Activated T-cell treated with anti-CD3 and anti-CD28 coated beads, Interleukin-2, amount 50 U/mL, for 1 hour (primary cell): ENCODE measurements at regions not wholly inside any gene's neighbourhood (a gene's known extent, or its start where the extent isn't known, plus 50 kb on each side); places are given as distances from the start of the nearest gene placed in this dataset.
A peak's percentile ranks its signal among the peaks of the same experiment; 100 is the strongest.
"Not testable (repeated sequence)": the region's sequence is repeated elsewhere in the genome, so short reads cannot be mapped to it uniquely, and the experiment has no call there.

Experiments used
- DNase-seq: peaks from one replicate; pipeline ENCODE4 v3.0.0-alpha.2; 2020

DNA sequence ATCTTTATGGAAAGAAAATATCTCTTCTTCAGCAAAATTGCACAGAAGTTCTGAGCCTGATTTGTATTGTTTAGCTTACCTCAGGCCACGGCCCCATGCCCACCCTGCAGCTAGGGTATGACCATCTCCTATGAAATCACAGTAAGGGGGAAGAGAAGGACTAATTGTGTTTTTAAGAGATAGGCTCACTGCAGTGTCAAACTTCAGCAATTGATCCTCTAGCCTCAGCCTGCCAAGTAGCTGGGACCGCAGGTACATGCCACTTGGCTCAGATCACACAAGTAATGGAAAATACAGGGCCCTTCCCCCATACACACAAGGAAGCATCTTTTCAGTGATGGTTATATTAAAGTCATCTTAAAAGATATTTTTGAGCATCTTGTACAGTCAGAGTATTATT, 60.0 kb downstream of the DMAC1 start:
- no peak for DNase-seq

DNA sequence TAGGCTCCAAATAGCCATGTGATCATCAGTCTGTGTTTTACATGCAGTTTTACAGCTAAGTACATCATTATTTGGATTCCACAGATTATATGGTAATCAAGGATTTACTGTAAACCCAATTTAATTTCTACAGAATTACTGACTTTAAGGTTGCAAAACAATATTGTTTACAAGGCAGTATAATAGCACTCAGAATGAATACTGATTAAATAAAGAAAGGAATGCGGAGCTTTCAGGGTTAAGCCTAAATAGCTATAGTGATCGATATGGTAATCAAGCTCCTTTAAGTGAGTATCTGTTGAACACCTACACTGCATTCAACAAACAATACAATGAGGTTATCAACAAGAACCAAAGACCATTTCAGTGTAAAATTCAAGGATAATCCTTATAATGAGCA, 64.3 kb downstream of the DMAC1 start:
- no peak for DNase-seq

DNA sequence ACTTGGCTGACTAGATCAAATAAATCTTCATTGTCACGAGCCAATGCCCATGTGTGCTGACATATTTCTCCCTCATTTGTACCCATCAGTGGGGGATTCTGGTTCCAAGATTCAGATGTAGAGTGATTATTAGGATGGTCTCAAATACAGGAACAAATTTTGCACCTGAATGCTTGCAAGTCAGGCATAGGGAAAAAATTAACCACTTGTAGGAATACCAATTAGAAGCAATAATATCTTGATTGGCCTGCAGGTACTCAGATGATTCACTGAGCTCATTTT, 69.5 kb downstream of the DMAC1 start:
- DNase-seq, result no peak

DNA sequence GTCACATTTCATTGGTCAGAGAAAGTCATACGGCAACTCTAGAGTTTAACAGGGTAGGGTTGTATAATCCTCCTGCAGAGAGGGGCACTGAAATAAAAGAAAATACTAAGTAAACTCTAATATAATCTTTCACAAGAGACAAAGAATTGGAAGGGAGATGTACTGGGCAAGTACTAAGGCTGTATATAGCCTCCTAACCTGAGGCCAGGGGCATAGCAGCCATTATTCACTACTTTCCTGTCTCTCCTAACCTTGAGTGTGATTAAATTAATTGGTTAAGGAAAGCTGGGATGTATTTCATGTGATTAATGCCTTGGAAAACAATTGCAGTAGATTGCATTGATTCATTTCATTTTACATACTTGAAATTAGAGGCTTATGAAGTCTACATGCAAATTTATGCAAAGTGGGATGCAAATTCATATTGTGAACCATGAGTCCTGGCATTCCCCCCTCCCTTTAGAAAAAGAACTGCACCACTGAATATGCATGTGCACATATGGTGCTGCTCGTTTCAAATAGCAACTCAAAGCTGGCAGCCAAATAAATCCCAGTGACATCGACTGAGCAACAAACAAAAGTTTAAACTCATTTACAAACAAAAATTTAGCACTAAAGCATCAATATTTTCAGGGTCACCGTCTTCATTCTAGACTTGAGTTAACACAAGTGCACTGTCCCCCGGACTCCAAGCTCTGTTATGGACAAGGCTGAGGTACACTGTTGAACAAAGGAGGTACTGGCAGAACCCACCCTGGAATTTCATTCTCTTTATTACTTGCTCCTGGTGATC, 70.0 kb downstream of the DMAC1 start:
- DNase-seq, result no peak

DNA sequence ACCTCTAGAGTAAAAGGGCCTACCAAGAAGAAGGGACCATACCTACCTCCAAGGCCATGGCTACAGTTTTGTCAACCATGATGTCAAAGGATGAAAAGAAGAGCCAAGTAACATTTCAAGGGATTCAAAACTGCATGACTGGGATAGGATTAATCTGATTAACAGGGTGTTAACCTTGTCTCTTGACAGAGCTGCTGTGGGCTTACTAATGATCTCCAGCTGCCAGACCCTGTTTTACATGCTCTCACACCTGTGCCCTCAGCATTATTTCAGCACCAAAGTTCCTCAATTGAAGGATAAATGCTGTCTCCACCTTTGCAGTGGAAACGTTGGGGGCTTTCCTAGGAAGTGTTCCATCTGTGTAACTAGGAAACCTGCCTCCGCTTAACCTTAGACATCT, 78.3 kb downstream of the DMAC1 start:
- DNase-seq, result no peak

DNA sequence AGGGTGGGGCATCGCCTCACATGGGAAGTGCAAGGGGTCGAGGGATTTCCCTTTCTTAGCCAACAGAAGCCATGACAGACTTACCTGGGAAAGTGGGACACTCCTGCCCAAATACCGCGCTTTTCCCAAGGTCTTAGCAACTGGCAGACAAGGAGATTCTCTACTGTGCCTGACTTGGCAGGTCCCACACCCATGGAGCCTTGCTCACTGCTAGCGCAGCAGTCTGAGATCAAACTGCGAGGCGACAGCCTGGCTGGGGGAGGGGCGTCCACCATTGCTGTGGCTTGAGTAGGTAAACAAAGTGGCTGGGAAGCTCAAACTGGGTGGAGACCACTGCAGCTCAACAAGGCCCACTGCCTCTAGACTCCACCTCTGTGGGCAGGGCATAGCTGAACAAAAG, 86.5 kb downstream of the DMAC1 start:
- DNase-seq, result not testable (repeated sequence)

DNA sequence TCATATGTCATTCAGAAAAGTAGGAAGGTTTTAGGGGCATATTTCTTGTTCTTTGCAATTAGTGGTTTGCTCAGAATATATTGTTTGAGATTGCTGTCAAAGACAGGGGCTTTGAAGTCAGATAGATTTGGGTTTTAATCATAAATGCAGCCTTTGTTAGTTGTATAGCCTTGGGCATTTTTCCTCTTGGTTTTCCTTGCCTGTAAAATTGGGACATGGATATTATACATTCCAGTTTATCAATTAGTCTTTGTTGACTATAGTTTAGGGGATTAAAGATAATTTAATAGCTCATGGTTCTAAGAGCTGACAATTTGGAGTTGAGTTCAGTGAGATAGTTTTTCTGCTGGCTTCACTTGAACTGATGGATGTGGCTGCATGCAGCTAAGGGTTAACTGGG, 88.9 kb downstream of the DMAC1 start:
- no peak for DNase-seq

DNA sequence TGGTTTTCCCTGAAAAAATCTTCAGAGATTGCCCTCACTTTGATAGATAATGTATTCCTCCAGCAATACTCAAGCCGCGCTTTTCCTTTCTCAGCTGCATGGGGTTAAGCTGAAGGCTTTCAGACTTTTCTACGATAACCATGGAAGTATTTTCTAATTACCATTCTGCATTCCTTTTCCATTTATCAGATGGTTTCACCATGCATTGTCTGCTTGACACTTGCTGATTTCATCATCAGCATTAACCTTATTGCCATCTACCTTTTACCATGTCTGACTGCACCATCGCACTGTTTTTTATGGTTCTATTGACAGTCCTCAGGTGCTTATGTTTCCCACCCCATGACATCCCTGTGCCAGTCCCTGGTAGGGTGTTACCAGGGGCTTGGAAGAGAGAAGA, 91.6 kb downstream of the DMAC1 start:
- DNase-seq, result no peak

DNA sequence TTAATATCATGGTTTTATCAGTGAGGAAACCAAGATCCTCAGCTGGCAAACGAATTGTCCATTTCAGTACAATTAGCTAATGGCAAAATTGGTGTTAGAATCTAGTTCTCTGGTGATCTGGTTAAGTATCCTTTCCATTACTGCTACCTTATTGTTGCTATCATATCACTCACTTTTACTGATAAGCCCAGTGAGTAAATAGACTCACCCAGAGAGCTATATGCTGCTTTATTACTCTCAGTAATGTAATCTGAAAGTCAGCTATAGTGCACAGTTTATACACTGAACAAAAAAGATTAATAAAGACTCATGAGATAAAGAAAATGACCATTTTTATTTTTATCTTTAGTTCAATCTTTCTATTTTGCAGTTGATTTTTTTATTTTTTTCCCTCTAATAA, 95.0 kb downstream of the DMAC1 start:
- DNase-seq, result no peak

DNA sequence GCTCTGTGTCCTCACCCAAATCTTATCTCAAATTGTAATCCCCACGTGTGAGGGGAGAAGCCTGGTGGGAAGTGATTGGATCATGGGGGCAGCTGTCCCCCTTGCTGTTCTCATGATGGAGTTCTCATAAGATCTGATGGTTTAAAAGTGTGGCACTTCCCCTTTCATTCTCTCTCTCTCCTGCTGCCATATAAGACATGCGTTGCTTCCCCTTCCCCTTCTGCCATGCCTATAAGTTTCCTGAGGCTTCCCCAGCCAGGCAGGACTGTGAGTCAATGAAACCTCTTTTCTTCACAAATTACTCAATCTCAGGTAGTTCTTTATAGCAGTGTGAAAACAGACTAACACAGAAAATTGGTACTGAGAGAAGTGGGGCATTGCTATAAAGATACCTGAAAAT, 107.7 kb downstream of the DMAC1 start:
- no peak for DNase-seq

DNA sequence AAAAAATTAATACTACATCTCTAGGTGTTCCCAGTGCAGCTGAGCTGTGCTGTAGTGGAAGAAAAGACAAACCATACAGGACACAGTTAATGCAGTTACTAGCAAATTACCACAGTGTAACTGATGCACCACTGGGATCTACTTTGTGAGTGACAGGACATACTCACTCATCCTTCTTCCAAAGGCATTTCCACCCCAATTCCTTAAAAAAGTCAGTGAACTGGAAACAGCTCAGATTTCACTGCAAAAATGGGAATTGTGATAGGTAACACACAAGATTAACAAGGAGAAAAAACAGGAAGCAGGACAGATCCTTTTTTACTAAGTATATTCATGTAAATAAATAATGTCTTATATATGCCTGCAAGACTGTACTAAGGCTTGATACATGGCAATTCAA, 109.6 kb downstream of the DMAC1 start:
- no peak for DNase-seq

DNA sequence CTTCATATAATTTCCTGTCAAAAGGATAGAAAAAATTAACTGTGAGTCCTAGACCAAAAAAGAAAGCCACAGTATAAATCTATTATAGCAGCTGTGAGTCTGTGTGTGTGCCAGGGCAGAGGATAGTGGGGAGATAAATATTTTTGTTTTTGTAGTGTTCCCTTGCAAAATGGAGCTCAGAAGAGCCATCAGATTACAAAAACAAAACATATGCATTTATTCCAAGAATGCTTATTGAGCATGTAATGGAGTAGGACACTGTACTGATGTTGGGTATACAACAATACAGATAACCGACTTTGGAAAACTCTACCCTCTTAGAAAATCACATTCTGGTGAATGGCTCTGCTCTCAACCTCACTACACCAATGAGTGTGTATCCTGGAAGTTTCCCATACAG, 111.0 kb downstream of the DMAC1 start:
- no peak for DNase-seq

DNA sequence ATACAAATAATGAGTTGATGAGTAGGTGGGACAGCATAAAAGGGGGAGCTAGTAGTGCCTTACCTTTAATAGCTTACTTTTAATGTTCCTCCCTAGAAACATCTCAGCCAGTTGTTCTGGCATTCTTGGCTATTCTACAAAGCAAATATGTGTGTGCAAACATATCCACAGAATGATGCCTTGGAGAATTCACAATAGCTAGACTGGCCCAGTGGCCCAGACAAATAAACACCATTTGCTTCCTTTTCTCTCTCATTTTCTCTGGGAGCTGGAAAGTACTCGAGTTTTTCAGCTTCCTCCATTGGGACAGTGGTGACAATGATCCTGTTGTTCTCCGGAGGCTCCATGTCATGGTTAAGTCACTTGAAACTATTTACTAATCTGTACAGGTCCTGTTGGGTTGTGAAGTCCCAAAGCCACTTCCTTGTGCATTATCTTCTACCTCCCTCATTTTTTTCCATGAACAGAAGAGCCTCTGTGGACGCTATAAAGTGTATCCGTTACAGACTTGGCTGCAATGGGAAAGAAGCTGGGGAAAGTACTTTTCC, 122.9 kb downstream of the DMAC1 start:
- DNase-seq, result no peak

DNA sequence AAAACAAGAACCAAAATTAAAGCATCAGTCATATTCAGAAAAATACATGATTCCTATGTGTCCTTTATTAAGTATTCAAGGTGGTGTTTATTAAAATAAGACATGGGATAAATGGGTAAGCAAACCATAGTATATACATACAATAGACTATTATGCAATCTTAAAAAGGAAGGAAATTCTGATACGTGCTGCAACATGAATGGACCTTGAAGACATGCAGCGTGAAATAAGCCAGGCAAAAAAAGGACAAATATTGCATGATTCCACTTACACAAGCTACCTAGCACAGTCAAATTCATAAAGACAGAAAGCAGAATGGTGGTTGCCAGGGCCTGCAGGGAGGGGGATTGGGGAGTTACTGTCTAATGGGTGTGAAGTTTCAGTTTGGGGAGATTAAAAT, 127.7 kb downstream of the DMAC1 start:
- DNase-seq, result no peak

DNA sequence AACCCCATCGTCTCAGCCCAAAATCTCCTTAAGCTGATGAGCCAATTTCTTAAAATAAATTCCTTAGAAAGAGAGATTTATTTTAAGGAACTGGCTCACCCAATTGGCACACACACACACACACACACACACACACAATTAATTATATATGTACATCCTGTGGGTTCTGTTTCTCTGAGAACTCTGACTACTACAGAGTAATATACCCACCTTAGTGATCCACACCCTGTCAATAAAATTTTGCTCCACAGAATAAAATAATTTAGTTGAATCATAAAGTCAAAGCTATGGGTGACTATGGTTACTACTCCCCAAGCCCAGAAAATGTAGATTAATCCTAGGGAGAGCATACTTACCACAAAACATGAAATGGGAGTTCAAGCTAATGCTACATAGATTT, 131.0 kb downstream of the DMAC1 start:
- DNase-seq, result no peak

DNA sequence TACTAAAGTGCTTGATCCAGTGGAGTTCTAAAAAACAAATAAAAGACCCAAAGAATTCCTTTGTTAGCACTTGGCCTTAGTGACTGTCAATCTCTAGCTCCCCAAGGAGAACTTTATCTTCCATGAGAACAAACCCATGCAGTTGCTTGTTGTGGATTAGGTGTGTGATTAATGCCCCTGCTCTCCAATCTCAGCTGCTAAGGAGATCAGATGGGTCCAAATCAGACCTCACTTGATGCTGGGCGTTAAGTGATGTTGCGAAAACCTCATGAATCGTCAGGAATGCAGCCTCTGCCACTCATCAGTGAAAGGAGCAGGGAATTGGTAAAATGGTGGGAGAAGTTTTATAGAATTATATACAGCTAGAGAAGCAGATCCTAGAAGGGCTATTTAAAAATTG, 133.7 kb downstream of the DMAC1 start:
- no peak for DNase-seq

DNA sequence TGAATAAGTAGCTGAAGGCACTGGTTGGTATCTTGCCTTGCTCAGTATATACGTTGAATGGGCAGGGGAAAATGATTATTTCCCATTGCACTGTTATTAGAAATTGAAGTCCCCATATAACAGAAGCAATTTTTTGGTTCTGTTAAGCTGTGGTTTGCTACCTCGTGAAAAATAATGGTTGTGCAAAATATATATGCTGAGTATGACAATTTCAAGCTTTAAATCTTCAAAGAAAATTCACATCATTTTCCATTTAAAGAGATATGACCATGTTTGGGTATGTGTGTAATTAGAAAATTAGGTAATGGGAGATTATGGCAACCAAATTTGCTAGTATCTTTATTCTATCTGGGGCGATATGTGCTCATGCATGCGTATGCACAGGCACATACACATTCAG, 139.8 kb downstream of the DMAC1 start:
- no peak for DNase-seq

DNA sequence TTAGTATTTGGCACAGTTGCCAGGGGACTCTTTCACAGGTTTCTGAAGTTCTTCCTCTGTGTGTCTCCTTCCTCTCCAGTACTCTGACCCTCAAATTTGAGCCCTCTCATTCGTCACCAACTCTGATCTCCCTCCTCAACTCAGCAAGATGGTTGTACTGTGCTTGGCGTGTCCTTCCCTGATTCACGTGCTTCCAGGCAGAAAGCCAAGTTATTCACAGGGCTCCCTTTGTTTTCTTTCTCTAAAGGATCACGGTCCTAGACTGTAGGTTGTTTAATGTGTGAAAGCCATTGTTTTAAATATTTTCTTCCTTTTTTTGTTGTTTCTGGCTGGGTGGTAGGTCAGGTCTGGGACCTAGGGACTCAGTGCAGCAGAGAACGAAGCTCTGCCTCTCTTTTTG, 142.9 kb downstream of the DMAC1 start:
- DNase-seq, result no peak

DNA sequence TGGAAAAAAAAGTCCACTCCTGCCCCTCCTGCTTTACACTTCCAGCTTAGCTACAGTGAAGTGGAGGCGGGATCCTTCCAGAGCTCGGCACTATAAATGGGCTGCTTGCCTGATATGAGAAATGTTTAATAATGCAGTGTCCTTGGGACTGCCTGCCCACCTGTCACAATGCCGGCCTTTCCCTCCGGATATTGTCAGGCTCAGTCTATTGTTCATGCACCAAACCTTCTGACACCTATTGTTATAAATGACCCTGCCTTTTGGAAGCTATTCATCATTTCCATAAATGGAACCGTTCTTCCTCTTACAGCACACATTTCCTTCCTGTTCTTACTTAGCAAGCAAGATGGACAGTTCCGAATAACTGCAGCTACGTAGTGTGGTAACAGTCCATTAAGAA, 146.3 kb downstream of the DMAC1 start:
- no peak for DNase-seq

DNA sequence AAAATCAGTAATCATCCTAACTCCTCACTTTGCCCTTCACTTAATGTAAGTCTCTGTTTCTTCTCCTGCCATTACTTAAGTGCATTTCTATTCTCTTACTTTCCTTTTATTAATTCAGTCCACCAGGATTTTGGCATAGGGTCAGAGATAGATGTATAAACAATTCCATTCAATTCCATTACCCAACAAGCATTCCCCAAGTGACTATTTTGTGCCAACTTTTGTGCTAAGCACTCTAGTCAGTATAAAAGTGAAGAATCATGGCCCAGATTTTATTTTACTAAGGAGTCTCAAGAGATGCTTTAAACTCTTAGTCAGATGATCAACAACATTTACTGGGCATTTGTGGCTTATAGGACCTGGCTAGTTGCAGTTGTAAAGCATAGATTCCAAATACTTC, 159.3 kb downstream of the DMAC1 start:
- no peak for DNase-seq

DNA sequence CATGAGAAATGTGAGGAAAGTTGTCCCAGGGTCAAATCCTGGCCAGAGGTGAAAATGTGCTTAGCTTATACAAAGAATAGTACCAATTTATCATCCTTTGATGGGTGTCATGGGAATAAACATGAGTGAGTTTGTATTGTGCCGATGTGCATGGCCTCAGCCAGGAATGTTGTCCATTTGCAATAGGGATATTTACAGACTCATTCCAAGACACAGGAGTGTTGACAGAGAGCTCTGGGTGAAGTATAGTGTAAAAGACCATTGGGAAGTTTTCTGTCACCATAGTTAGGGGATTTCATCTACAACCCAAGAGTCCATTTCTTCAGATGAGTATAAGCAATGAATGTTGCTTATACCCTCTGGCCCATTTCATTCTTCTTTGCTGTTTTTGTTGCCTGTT, 160.1 kb downstream of the DMAC1 start:
- DNase-seq, result no peak

DNA sequence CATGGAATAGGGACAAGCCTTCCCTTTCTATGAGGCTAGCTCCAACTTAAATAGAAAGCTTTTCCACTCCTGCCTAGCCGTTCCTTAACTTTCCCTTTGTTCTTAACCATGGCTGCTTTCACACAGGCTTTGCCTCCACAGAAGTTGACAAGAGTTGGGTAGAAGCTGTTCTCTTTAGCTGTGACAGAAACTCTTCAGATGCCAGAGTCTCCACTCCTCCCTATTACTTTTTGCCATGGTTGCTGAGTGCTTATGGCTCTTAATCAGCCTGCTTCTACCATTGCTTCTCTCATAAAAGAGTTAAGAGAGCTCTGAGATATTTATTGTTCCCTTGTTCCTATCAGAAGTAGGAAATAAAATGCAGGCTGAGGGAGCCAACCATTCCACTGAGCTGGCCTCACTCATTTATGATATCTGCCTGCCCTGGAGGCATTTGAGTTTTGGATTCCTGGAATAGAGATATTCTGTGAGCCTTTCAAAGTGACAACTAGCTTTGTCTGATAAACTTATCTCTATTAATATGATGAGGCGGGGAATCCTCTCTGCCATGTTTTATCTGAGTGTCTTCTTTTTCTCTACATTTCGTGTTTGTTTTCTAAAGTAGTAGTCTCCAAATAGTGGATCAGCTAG, 162.6 kb downstream of the DMAC1 start:
- no peak for DNase-seq

DNA sequence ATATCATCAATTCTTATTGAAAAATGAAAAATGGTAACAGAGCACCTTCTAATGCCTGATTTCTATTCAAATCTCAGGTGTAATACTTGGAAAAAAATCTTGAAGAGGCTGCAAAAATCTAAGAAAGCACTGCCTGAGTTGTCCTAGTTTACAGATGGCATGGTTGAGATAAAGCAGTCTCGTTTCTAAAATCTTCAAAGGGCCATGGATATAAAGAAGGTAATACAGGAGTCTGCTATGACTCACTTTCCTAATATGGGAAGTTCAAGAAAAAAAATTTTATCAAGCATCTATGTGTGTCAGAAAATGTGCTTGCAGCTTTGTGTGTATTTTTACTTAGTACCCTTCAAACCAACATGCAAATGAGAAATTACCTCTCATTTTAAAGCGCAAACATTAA, 163.3 kb downstream of the DMAC1 start:
- DNase-seq, result no peak

DNA sequence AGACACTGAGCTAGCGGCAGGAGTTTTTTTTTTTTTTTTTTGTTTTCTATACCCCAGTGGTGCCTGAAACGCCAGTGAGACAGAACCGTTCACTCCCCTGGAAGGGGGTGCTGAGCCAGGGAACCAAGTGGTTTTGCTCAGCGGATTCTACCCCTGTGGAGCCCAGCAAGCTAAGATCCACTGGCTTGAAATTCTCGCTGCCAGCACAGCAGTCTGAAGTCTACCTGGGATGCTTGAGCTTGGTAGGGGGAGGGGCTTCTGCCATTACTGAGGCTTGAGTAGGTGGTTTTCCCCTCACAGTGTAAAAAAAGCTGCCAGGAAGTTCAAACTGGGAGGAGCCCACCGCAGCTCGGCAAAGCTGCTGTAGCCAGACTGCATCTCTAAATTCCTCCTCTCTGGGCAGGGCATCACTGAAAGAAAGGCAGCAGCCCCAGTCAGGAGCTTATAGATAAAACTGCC, 173.0 kb downstream of the DMAC1 start:
- DNase-seq, result peak; percentile 40

DNA sequence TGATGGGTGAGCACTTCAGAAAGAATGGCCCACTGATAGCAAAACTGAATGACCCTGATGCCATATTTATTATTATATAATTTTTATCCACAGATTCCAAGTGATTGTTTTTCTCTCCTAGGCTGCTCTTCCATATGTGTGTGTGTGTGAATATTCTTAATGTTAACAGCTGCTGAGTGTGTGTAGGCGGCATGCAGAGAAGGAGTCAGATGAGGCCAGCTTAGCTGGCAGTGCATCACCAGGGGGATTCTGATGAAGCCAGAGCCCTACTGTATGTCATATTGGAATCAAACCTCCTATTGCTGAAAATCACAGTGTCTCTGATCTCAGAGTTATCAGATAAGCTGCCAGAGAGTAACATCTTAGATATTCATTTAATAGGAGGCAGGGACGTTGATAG, 177.1 kb downstream of the DMAC1 start:
- DNase-seq, result no peak
